Activated CD8-positive, alpha-beta T cell treated with anti-CD3 and anti-CD28 coated beads, Interleukin-2, amount 10 ng/mL, durations not matched to agents 7 days and 5 days (primary cell): ENCODE measurements at regions not wholly inside any gene's neighbourhood (a gene's known extent, or its start where the extent isn't known, plus 50 kb on each side); places are given as distances from the start of the nearest gene placed in this dataset.

ENCODE experiments used
- ATAC-seq: fragments of 150-1000 bp; cut with Tn5 transposase; one replicate; pipeline ENCODE4 v1.10.0; 2021; ENCODE audit warnings: moderate library complexity
- CTCF ChIA-PET: fragments of 350-600 bp; sonication (Branson Sonifier 250); formaldehyde crosslinking; loops from one replicate; lab custom pipeline; 2021; ENCODE audit warnings: antibody characterized with exemption; lab: Charles Lee
- POLR2A ChIA-PET: fragments of 350-600 bp; sonication (Branson Sonifier 250); formaldehyde crosslinking; loops from one replicate; lab custom pipeline; 2021; ENCODE audit warnings: antibody characterized with exemption; lab: Charles Lee
- DNase-seq: peaks from one replicate; pipeline ENCODE4 v3.0.0-alpha.2; 2020
- H3K27ac Mint-ChIP-seq: one replicate; pipeline ENCODE4 v1.8.0; 2021; ENCODE audit warnings: mild to moderate bottlenecking, mixed read lengths
- H3K27me3 Mint-ChIP-seq: one replicate; pipeline ENCODE4 v1.8.0; 2021; ENCODE audit warnings: low read depth, mixed read lengths
- H3K36me3 Mint-ChIP-seq: one replicate; pipeline ENCODE4 v1.8.0; 2021; ENCODE audit warnings: low read depth, mixed read lengths
- H3K4me1 Mint-ChIP-seq: one replicate; pipeline ENCODE4 v1.8.0; 2021; ENCODE audit warnings: low read depth, mixed read lengths
- H3K4me3 Mint-ChIP-seq: one replicate; pipeline ENCODE4 v1.8.0; 2021; ENCODE audit warnings: mild to moderate bottlenecking, mixed read lengths
- H3K9me3 Mint-ChIP-seq: one replicate; pipeline ENCODE4 v1.8.0; 2022; ENCODE audit warnings: mixed read lengths; ENCODE audit not compliant: insufficient read depth

- peaks cover 13% of the 10 kb centered on the region for H3K27me3 Mint-ChIP-seq
- ChIA-PET CTCF (no interaction called here), POLR2A (no interaction called here)
- DNase-seq, result no peak
- ATAC-seq, result no peak
- no peak overlapping the region for H3K27ac Mint-ChIP-seq
- no peaks in the 10 kb centered on the region for H3K9me3 Mint-ChIP-seq
- no peak overlapping the region for H3K4me3 Mint-ChIP-seq
- no peaks in the 10 kb centered on the region for H3K4me1 Mint-ChIP-seq
- H3K36me3 Mint-ChIP-seq, result no peaks in the 10 kb centered on the region
Observed at GRCh38 chr2:128488434-128488833, 169.8 kb upstream of the HS6ST1 start.

DNA sequence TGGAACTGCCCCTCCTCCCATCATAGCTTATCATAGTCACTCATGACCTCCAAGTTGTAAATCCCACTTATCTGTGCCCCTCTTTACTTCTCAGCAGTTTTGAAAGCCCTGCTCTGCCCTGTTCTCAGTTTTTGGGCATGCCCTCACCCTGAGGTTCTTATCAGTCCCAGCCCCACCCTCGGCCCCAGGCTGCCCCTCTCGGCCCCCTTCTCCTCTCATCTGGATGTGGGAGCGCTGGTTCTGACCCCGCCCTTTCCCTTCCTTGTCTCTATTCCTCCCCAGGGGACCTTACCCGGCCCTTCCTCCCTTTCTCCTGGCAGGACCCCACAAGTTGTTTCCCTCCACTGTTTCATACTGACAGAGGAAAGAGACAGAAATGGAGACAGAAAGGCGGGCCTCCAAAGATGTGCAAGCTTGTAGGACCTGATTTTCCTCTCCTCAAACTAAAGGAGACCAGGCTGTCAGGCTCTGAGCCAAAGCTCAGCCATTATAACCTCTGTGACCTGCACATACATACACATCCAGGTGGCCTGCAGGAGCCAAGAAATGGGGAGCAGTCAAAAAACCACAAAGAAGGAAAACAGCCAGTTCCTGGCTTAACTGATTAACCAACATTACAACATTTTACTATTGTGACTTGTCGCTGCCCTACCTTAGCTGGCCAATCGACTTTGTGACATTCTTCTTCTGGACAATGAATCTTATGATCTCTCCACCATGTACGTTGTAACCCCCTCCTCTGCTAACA is 171.0 kb upstream of the HS6ST1 start:
- DNase-seq (no peak), ATAC-seq (no peak)
- H3K27me3 Mint-ChIP-seq, result peaks cover 11% of the 10 kb centered on the region
- H3K4me1 Mint-ChIP-seq, result no peaks in the 10 kb centered on the region
- no peaks in the 10 kb centered on the region for H3K9me3 Mint-ChIP-seq
- H3K4me3 Mint-ChIP-seq, result no peak overlapping the region
- ChIA-PET CTCF (no interaction called here), POLR2A (no interaction called here)
- H3K27ac Mint-ChIP-seq, result no peak overlapping the region
- no peaks in the 10 kb centered on the region for H3K36me3 Mint-ChIP-seq

- H3K4me3 Mint-ChIP-seq, result no peak overlapping the region
- ATAC-seq (no peak), DNase-seq (no peak)
- peaks cover 11% of the 10 kb centered on the region for H3K27me3 Mint-ChIP-seq
- no peaks in the 10 kb centered on the region for H3K4me1 Mint-ChIP-seq
- no peak overlapping the region for H3K27ac Mint-ChIP-seq
- ChIA-PET POLR2A (interaction anchor here (0.6 kb wide), 1 partner anchor 236 kb away, joined by 3 read pairs; no protein-coding TSS in a partner anchor), CTCF (no interaction called here)
- H3K9me3 Mint-ChIP-seq, result no peaks in the 10 kb centered on the region
- no peaks in the 10 kb centered on the region for H3K36me3 Mint-ChIP-seq
Observed at GRCh38 chr2:128490321-128490720, 171.7 kb upstream of the HS6ST1 start.

- Mint-ChIP-seq H3K4me1 (no peaks in the 10 kb centered on the region), H3K27me3 (peaks cover 11% of the 10 kb centered on the region), H3K4me3 (no peak overlapping the region), H3K9me3 (no peaks in the 10 kb centered on the region), H3K36me3 (no peaks in the 10 kb centered on the region), H3K27ac (no peak overlapping the region)
- ChIA-PET POLR2A (interaction anchor here (0.6 kb wide), 1 partner anchor 235 kb away, joined by 3 read pairs; no protein-coding TSS in a partner anchor), CTCF (no interaction called here)
- no peak for DNase-seq
- ATAC-seq, result no peak
Observed at GRCh38 chr2:128490881-128491691, 172.4 kb upstream of the HS6ST1 start.

DNA sequence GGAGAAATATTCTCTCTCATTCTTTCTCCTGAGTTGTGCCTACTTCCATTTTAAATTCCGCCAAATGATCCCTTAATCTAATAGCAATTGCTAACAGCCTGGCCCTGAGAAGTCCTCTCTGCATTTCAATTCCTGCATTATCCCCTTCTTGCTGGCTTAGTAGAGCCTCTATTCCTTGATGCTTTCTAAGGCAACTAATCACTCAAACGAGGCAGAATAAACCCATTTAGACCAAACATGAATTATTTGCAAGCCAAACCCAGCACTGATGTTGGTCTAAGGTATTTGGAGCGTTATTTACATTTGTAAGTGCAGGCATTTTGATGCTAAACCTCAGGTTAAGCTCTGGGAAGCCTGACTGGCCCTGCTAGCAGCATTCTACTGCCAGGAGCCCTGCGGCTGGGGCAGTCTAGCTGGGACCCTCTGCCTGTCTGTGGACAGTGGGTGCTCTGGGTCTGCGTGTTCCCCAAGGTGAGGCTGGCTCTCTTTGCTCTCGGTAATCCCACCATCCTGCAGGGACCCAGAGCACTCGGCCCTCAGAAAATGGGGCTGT is 173.1 kb upstream of the HS6ST1 start:
- CTCF ChIA-PET, result no interaction called here

GRCh38 chr2:128492966-128493811 is 174.5 kb upstream of the HS6ST1 start:
- ATAC-seq, result no peak
- CTCF ChIA-PET, result no interaction called here
- DNase-seq, result no peak
- Mint-ChIP-seq H3K9me3 (no peaks in the 10 kb centered on the region), H3K27me3 (peaks cover 11% of the 10 kb centered on the region), H3K27ac (no peak overlapping the region), H3K36me3 (no peaks in the 10 kb centered on the region), H3K4me1 (no peaks in the 10 kb centered on the region), H3K4me3 (no peak overlapping the region)
- POLR2A ChIA-PET, result no interaction called here

More for the DNA sequence above, 173.1 kb upstream of the HS6ST1 start:
- H3K27ac Mint-ChIP-seq, result no peak overlapping the region
- H3K9me3 Mint-ChIP-seq, result no peaks in the 10 kb centered on the region
- DNase-seq (no peak), ATAC-seq (no peak)
- H3K4me3 Mint-ChIP-seq, result no peak overlapping the region
- no peaks in the 10 kb centered on the region for H3K4me1 Mint-ChIP-seq
- no peaks in the 10 kb centered on the region for H3K36me3 Mint-ChIP-seq
- POLR2A ChIA-PET, result no interaction called here
- H3K27me3 Mint-ChIP-seq, result peaks cover 11% of the 10 kb centered on the region

DNA sequence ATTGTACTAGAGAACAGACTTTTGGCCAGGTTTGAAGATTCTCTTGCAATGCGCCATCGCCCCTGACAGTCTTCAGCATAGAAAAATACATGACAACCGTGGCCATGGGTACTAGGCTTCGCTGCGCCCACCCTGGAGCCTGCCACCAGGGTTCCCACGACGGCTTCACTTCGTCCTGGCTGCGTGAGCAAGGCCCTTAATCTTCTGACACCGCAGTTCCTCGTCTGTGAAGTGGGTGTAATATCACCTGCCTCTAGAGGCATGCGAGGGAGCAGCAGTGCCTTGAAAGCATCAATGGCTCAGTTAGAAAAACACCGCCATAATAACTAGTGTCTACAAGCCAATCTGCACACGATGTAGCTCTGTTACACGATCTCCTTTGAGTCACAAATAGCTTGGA is 175.2 kb upstream of the HS6ST1 start:
- Mint-ChIP-seq H3K27me3 (peaks cover 6% of the 10 kb centered on the region), H3K4me1 (no peaks in the 10 kb centered on the region), H3K9me3 (no peaks in the 10 kb centered on the region), H3K27ac (no peak overlapping the region), H3K36me3 (no peaks in the 10 kb centered on the region), H3K4me3 (no peak overlapping the region)
- POLR2A ChIA-PET, result no interaction called here
- no peak for ATAC-seq
- no peak for DNase-seq
- CTCF ChIA-PET, result no interaction called here

DNA sequence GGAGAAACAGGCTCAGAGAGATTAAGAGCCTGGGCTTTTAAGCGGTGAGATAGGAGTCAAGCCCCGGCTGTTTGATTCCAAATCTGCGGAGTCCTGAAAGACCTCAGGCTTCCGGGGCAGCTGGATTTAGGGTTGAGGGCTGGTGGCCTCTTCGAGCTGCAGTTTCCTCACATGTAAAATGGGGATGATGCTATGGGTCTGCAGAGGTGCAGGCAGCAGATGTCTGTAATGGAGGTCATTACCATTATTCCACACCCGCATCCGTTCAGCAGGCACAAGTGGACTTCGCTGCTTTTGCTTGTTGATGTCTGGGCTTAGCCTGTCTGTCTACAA is 175.6 kb upstream of the HS6ST1 start:
- H3K4me3 Mint-ChIP-seq, result no peak overlapping the region
- peaks cover 4% of the 10 kb centered on the region for H3K27me3 Mint-ChIP-seq
- ChIA-PET POLR2A (no interaction called here), CTCF (no interaction called here)
- no peaks in the 10 kb centered on the region for H3K9me3 Mint-ChIP-seq
- H3K27ac Mint-ChIP-seq, result no peak overlapping the region
- no peak for DNase-seq
- no peak for ATAC-seq
- H3K4me1 Mint-ChIP-seq, result no peaks in the 10 kb centered on the region
- H3K36me3 Mint-ChIP-seq, result no peaks in the 10 kb centered on the region

- ATAC-seq (no peak), DNase-seq (no peak)
- no peak overlapping the region for H3K27ac Mint-ChIP-seq
- no peaks in the 10 kb centered on the region for H3K4me1 Mint-ChIP-seq
- H3K9me3 Mint-ChIP-seq, result no peaks in the 10 kb centered on the region
- POLR2A ChIA-PET, result no interaction called here
- CTCF ChIA-PET, result no interaction called here
- peaks cover 5% of the 10 kb centered on the region for H3K27me3 Mint-ChIP-seq
- no peak overlapping the region for H3K4me3 Mint-ChIP-seq
- H3K36me3 Mint-ChIP-seq, result no peaks in the 10 kb centered on the region
Observed at GRCh38 chr2:128494640-128495321, 176.1 kb upstream of the HS6ST1 start.

- ChIA-PET CTCF (no interaction called here), POLR2A (no interaction called here)
- Mint-ChIP-seq H3K4me1 (no peaks in the 10 kb centered on the region), H3K4me3 (no peak overlapping the region), H3K27me3 (peaks cover 2% of the 10 kb centered on the region), H3K36me3 (no peaks in the 10 kb centered on the region), H3K9me3 (no peaks in the 10 kb centered on the region), H3K27ac (no peak overlapping the region)
- ATAC-seq (no peak), DNase-seq (no peak)
Observed at GRCh38 chr2:128495996-128496547, 177.4 kb upstream of the HS6ST1 start.

DNA sequence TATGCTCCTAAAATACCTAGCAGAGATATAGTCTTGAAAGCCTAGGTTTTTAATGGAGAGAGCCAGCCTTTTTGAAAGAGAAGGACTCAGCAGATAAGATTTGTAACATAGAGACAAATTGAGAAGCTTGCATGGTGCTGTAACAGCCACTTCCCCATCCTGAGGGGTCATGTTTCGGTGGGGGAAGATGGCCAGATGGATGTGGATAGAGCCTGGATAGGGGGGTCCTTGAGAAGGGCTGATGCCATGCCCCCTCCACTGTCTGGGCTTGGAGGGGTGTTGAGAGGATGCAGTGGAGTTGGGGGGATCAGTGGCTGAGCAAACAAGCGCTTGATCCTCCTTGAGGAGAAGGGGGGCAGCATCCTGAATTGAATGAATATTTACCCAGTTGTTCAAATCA is 178.0 kb upstream of the HS6ST1 start:
- Mint-ChIP-seq H3K36me3 (no peaks in the 10 kb centered on the region), H3K27ac (no peak overlapping the region), H3K4me3 (no peak overlapping the region), H3K9me3 (no peaks in the 10 kb centered on the region), H3K27me3 (peaks cover 2% of the 10 kb centered on the region), H3K4me1 (no peaks in the 10 kb centered on the region)
- POLR2A ChIA-PET, result no interaction called here
- no peak for DNase-seq
- CTCF ChIA-PET, result no interaction called here
- no peak for ATAC-seq
